ENCODE measurements at regions not wholly inside any gene's neighbourhood (a gene's known extent, or its start where the extent isn't known, plus 50 kb on each side); places are given as distances from the start of the nearest gene placed in this dataset.

DNA sequence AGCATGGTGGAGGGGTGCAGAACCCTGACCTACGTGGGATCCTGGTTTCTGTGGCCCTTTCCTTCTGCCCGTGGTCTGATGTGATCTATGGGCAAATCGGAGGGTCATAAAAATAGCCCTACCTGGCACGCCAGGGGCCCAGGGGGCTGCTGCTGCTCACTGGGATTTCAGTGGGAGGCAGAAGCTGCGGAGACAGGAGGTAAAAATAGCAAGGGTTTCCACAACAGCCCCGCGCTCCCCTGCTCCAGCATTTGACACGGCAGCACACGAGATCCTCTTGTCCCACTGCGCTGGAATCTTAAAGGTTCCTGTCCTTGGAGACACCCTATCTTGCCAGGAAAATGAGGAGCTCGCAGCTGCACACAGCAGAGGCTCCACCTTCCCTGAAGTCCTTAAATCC, 321.2 kb downstream of the CTTN start:
- CTCF ChIA-PET: no interaction called here
- TF ChIP-seq BHLHE40 (IDR thresholded peaks at IDR 0.05; ENCODE audit: borderline replicate concordance): no peak
- TF ChIP-seq TARDBP (IDR thresholded peaks at IDR 0.05): no peak
- no peak for TF ChIP-seq CTBP1 (IDR thresholded peaks at IDR 0.05; ENCODE audit: borderline replicate concordance)
- TF ChIP-seq FOXA1 (IDR thresholded peaks at IDR 0.05): no peak
- TF ChIP-seq SUZ12 (IDR thresholded peaks at IDR 0.05): no peak
- no peak for TF ChIP-seq HDGF (IDR thresholded peaks at IDR 0.05; ENCODE audit: borderline replicate concordance)
- no peak for TF ChIP-seq FOXK2 (IDR thresholded peaks at IDR 0.05)
- no peak for TF ChIP-seq ELF4 (IDR thresholded peaks at IDR 0.05)
- no peak for TF ChIP-seq LEF1 (IDR thresholded peaks at IDR 0.05; ENCODE audit: borderline replicate concordance)
- TF ChIP-seq FOXM1 (IDR thresholded peaks at IDR 0.05; ENCODE audit: borderline replicate concordance): no peak
- TF ChIP-seq L3MBTL2 (conservative IDR thresholded peaks at IDR 0.05): no peak
- TF ChIP-seq NFRKB (IDR thresholded peaks at IDR 0.05): no peak
- TF ChIP-seq ARNT (IDR thresholded peaks at IDR 0.05): no peak
- TF ChIP-seq SP1 (IDR thresholded peaks at IDR 0.05): no peak
- no peak for TF ChIP-seq ZNF384 (IDR thresholded peaks at IDR 0.05)
- no peak for TF ChIP-seq PKNOX1 (IDR thresholded peaks at IDR 0.05)
- POLR2A ChIA-PET: no interaction called here
- DNase-seq (ENCODE audit: extremely low spot score): no peak

- TF ChIP-seq SP1 (IDR thresholded peaks at IDR 0.05) (no peak), HDGF (IDR thresholded peaks at IDR 0.05; ENCODE audit: borderline replicate concordance) (no peak), SUZ12 (IDR thresholded peaks at IDR 0.05) (no peak), FOXK2 (IDR thresholded peaks at IDR 0.05) (no peak)
- POLR2A ChIA-PET: no interaction called here
- DNase-seq (ENCODE audit: extremely low spot score): no peak
- CTCF ChIA-PET: no interaction called here
These were observed 322.0 kb downstream of the CTTN start for GRCh38 chr11:70720281-70720680.

DNA sequence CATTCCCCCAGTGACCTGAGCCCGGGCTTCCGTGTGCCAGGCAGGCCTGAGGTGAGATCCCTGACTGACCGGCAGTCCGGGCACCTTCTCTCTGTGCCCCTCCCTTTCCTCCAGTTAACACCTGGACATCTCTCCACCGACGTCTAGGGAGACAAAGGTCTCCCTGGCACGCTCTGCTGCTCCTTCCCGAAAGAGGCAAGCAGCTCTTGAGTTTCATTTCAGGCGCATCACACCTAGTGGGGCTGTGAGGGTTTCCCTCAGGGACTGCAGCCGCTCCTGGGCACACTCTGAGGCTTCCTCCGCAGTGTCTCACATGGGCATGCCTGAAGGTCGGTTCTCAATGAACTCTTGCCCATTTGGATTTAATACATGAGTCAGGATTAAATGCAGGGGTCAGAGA, 322.7 kb downstream of the CTTN start:
- DNase-seq (ENCODE audit: extremely low spot score): no peak
- CTCF ChIA-PET: interaction anchor here (0.6 kb wide), 1 partner anchor 44 kb away, joined by 3 read pairs; no protein-coding TSS in a partner anchor
- no peak for TF ChIP-seq HDGF (IDR thresholded peaks at IDR 0.05; ENCODE audit: borderline replicate concordance)
- TF ChIP-seq ELF4 (IDR thresholded peaks at IDR 0.05): no peak
- no peak for TF ChIP-seq FOXK2 (IDR thresholded peaks at IDR 0.05)
- no peak for TF ChIP-seq LEF1 (IDR thresholded peaks at IDR 0.05; ENCODE audit: borderline replicate concordance)
- no peak for TF ChIP-seq CTBP1 (IDR thresholded peaks at IDR 0.05; ENCODE audit: borderline replicate concordance)
- TF ChIP-seq PKNOX1 (IDR thresholded peaks at IDR 0.05): no peak
- no peak for TF ChIP-seq FOXA1 (IDR thresholded peaks at IDR 0.05)
- TF ChIP-seq FOXM1 (IDR thresholded peaks at IDR 0.05; ENCODE audit: borderline replicate concordance): no peak
- TF ChIP-seq NFRKB (IDR thresholded peaks at IDR 0.05): no peak
- TF ChIP-seq TARDBP (IDR thresholded peaks at IDR 0.05): no peak
- no peak for TF ChIP-seq SP1 (IDR thresholded peaks at IDR 0.05)
- TF ChIP-seq BHLHE40 (IDR thresholded peaks at IDR 0.05; ENCODE audit: borderline replicate concordance): no peak
- TF ChIP-seq SUZ12 (IDR thresholded peaks at IDR 0.05): no peak
- TF ChIP-seq ZNF384 (IDR thresholded peaks at IDR 0.05): no peak
- no peak for TF ChIP-seq L3MBTL2 (conservative IDR thresholded peaks at IDR 0.05)
- TF ChIP-seq ARNT (IDR thresholded peaks at IDR 0.05): no peak
- POLR2A ChIA-PET: no interaction called here

DNA sequence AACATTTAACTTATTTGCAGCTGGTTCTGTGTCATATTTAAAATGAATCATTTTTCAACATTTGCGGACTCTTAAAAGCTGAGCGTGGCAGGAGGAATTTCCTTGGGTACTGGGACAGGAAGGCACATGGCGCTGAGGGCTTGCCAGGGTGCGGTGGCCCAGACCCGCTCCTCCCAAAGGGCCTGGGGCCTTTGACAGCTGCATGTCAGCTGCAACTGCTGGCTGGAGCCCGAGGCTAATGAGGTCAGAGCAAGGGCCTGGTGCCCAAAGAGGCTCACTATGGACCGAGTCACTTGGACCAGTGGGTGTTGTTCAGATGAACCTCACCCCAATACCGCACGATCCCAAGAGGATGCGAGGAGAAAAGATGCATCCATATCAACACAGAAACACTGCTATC, 326.9 kb downstream of the CTTN start:
- ChIA-PET CTCF (no interaction called here), POLR2A (no interaction called here)
- DNase-seq (ENCODE audit: extremely low spot score): no peak
- no peak for TF ChIP-seq PKNOX1 (IDR thresholded peaks at IDR 0.05)
- no peak for TF ChIP-seq SP1 (IDR thresholded peaks at IDR 0.05)
- TF ChIP-seq LEF1 (IDR thresholded peaks at IDR 0.05; ENCODE audit: borderline replicate concordance): no peak
- TF ChIP-seq TARDBP (IDR thresholded peaks at IDR 0.05): no peak
- TF ChIP-seq BHLHE40 (IDR thresholded peaks at IDR 0.05; ENCODE audit: borderline replicate concordance): no peak
- TF ChIP-seq ELF4 (IDR thresholded peaks at IDR 0.05): no peak
- TF ChIP-seq ARNT (IDR thresholded peaks at IDR 0.05): no peak

DNA sequence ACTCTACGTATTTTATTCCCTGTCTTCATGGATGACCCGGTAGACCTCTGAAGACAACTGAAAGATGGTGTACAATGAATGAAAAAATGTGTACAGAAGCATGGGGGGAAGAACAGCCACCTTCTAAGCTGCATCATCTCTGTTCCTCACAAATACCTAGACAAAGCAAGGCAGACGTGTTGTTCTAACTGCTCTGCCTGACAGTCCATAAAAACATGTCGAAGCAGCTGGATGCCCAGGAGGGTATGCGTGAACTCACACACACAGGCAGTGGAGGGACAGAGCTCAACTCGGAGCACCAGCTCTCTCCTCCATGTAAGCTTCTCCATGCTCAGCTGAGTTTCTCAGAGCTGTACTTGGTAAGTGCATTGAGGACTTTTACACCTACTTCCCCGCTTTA, 327.4 kb downstream of the CTTN start:
- POLR2A ChIA-PET: no interaction called here
- TF ChIP-seq SP1 (IDR thresholded peaks at IDR 0.05) (no peak), FOXA1 (IDR thresholded peaks at IDR 0.05) (no peak), NFRKB (IDR thresholded peaks at IDR 0.05) (no peak), ELF4 (IDR thresholded peaks at IDR 0.05) (no peak), L3MBTL2 (conservative IDR thresholded peaks at IDR 0.05) (no peak), SUZ12 (IDR thresholded peaks at IDR 0.05) (no peak), CTBP1 (IDR thresholded peaks at IDR 0.05; ENCODE audit: borderline replicate concordance) (no peak), PKNOX1 (IDR thresholded peaks at IDR 0.05) (no peak), FOXK2 (IDR thresholded peaks at IDR 0.05) (no peak), BHLHE40 (IDR thresholded peaks at IDR 0.05; ENCODE audit: borderline replicate concordance) (no peak), HDGF (IDR thresholded peaks at IDR 0.05; ENCODE audit: borderline replicate concordance) (no peak), FOXM1 (IDR thresholded peaks at IDR 0.05; ENCODE audit: borderline replicate concordance) (no peak), LEF1 (IDR thresholded peaks at IDR 0.05; ENCODE audit: borderline replicate concordance) (no peak), ARNT (IDR thresholded peaks at IDR 0.05) (no peak), ZNF384 (IDR thresholded peaks at IDR 0.05) (no peak), TARDBP (IDR thresholded peaks at IDR 0.05) (no peak)
- DNase-seq (ENCODE audit: extremely low spot score): no peak
- CTCF ChIA-PET: no interaction called here

DNA sequence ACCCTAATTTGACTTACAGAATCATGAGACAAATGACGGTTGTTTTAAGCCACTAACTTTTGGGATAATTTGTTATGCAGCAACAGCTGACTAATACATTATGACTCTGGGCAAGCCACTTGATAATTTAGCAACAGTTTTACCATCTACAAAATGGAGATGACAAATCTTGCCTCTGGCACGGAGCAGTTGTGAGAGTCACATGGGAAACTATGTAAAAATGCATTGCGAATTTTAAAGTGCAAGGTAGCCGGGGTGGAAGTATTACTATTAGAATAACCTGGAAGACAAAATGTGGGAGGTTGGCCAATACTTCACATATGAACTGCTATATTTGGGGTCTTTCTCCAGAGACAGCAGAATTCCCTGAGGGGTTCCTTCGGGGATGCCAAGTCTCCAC, 328.7 kb downstream of the CTTN start:
- no peak for DNase-seq (ENCODE audit: extremely low spot score)
- ChIA-PET POLR2A (no interaction called here), CTCF (no interaction called here)
- TF ChIP-seq PKNOX1 (IDR thresholded peaks at IDR 0.05) (no peak), NFRKB (IDR thresholded peaks at IDR 0.05) (no peak), FOXA1 (IDR thresholded peaks at IDR 0.05) (no peak), BHLHE40 (IDR thresholded peaks at IDR 0.05; ENCODE audit: borderline replicate concordance) (no peak), SP1 (IDR thresholded peaks at IDR 0.05) (no peak), SUZ12 (IDR thresholded peaks at IDR 0.05) (no peak)

Data from HEK293T (cell line).